HG02798 (cell line): ENCODE measurements at regions not wholly inside any gene's neighbourhood (a gene's known extent, or its start where the extent isn't known, plus 50 kb on each side); places are given as distances from the start of the nearest gene placed in this dataset.
A peak's percentile ranks its signal among the peaks of the same experiment; 100 is the strongest.
"Not testable (repeated sequence)": the region's sequence is repeated elsewhere in the genome, so short reads cannot be mapped to it uniquely, and the experiment has no call there.

Experiments
- ATAC-seq: cut with Tn5 transposase; IDR thresholded peaks from one replicate; pipeline ENCODE4 v1.9.1; 2021; ENCODE audit warnings: mild to moderate bottlenecking; ENCODE audit not compliant: unreplicated experiment, poor library complexity

DNA sequence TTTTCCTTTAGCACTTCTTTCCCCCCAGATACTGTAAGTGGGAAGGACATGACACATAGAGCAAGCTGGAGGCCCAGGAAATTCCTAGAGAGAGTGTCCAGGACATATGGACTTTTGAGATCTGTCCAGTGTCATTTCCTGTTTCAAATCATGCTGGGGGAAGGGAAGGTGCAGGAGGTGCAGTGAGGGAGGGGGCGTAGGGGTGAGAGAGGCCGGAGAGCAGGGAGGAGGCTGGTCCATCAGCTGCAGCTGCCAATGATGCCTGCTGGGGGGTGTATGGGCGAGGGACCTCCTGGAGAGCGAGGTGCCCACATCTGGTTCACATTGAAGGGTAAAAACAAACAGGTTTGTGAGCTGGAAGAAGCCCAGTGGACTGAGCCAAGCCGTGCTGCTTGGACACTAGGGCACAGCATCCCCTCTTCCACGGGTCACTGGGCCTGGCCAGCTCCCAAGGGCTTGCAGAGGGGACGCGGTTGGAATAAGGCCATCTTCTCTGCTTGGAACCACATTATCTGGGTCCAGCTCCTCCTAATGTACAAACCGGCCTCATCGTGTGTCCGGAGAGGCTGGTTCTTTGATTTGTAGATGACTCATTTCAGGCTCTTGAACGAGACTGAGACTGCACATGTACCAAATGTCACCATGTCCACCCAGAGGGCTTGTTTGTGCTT, 70.4 kb upstream of the SMURF2 start:
- no peak for ATAC-seq

DNA sequence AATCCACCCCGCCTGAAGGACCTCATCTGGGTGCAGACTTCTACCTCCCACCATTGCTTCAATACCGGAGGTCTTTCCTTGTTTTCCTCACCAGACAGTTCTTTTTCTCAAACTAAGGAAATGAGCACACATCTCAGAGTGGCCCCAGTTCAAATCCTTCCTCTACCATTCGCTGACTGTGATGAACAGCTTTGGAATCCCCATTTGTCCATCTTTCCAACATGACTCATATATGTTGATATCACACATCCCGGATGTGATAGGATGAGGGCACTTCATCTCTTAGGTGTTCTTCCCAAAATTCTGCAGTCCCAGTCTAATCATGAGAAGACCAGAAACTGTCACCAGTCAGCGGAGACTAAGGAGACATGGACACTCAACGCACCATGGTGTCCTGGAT, 67.9 kb upstream of the SMURF2 start:
- ATAC-seq, result not testable (repeated sequence)

DNA sequence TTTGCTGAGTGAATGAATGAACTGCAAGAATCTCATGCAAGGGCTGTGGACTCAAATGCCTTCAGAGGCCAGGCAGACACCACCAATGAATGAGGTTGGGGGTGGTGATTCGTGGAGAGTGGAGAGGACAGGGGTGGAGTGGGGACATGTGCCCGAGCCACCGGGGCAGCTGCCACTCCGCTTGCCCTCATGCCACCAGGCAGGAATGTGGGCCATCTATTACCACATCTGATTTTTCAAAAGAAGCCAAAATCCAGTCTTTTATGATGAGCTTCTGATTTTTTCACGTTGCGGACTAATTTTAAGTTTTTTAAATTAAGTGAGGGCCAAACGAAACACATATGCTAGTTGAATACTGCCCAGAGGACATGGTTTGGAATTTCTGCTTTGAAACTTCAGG, 67.1 kb upstream of the SMURF2 start:
- no peak for ATAC-seq

DNA sequence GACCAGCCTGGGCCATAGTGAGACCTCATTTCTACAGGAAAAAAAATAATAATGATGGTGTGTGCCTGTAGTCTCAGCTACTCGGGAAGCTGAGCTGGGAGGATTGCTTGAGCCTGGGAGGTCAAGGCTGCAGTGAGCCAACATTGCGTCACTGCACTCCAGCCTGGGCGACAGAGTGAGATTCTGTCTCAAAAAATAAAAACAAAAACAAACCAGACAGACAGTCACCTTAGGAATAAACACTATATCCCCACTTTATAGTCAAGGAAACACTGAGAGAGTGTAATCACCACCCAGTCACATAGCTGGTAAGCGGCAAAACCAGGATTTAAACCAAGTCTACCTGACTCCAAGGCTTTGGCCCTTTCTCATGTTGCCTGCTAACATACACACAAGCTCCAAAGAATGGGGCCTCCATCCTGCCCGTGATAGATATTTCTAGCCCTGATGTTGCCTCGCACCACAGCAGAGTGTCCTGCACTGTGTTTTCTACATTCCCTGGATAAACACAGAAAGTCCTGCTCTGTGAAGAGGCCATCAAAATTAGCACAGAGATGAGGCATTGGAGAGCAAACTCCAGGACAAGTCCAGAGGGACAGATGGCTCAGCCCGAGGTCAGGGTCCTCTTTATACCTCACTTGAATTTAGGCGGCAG, 66.1 kb upstream of the SMURF2 start:
- ATAC-seq, result no peak

DNA sequence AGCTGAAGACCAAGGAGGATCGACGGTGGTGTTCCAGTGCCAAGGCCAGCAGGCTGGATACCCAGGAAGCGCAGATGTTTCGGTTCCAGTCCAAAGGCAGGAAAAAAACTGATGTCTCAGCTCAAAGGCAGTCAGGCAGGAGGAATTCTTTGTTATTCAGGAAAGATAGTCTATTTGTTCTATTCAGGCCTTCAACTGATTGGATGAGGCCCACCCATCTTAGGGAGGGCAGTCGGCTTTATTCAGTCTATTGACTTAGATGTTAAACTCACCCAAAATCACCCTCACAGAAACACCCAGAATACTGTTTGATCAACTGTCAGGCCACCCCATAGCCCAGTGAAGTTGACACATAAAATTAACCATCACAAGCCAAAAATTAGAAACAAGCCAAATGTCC, 63.9 kb upstream of the SMURF2 start:
- ATAC-seq, result not testable (repeated sequence)

DNA sequence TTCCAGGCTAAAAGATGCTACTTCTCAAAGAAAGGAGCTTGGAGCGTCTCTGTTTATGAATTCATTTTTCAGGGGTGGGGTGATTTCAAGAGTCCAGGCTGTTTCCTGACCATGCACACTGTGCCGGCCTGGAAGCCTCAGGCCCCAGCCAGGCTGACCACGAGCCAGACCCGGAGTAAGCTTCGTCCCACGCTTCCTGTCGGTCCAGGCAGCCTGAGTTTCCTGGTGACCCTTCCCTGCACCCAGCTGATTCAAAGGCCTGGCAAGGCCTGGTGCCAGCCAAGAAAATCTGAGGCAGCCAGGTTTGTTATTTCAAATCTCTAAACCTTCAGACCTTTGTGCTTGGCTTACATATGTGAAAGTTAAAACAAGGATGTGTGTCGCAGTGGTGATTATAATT, 62.1 kb upstream of the SMURF2 start:
- ATAC-seq, result not testable (repeated sequence)

DNA sequence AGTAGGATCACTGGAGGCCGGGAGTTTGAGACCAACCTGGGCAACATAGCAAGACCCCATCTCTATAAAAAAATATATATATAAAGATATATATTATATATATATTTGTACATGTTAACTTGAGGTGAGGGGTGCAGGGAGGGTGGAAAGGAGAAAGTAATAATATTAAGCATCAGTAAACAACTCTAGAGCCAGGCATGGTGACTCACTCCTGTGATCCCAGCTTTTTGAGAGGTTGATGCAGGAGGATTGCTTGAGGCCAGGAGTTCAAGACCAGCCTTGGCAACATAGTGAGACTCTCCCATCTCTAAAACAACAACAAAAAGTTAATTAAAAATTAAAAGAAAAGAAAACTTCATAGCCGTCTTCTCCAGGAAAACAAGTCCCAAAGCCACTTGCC, 61.7 kb upstream of the SMURF2 start:
- ATAC-seq, result no peak

DNA sequence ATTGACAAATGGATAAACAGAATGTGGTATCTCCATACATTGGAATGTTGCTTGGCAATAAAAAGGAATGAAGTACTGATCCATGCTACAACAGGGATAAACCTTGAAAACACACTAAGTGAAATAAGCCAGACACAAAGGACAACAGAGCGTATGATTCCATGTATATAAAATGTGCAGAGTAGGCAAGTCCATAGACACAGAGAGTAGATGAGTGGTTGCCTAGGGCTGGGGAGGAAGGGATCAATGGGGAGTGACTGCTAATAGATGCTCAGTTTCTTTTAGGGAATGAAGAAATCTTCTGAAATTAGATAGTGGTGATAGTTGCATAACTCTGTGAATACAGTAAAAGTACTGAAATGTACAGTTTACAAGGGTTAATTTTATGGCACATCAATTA, 59.4 kb upstream of the SMURF2 start:
- ATAC-seq, result not testable (repeated sequence)

DNA sequence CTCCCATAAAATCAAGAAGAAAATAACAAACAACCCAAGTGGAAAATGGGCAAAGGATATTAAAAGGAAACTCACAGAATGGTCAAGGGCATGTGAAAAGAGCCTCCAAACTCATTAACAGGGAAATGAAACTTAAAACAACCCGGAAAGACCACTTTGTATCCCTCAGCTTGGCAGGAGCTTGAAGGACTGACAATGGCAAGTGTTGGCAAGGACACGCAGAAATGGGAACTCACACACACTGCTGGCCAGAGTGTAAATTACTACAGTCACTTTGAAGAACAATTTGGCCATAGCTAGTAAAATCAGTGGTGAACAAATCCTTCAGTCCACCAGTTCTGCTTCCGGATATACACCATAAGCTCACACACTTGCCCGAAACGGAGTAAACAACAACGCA, 58.1 kb upstream of the SMURF2 start:
- not testable (repeated sequence) for ATAC-seq

DNA sequence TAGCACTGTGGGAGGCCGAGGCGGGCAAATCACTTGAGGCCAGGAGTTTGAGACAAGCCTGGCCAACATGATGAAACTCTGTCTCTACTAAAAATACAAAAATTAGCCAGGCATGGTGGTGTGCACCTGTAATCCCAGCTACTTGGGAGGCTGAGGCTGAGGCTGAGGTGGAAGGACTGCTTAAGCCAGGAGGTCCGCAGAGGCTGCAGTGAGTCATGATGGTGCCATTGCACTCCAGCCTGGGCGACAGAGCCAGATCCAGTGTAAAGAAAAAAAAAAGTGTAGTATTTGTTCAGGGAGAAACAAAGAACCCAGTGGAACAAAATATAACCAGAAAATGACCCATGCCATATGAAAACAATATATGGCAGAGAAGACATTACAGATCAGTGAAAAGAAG, 57.4 kb upstream of the SMURF2 start:
- ATAC-seq, result not testable (repeated sequence)

DNA sequence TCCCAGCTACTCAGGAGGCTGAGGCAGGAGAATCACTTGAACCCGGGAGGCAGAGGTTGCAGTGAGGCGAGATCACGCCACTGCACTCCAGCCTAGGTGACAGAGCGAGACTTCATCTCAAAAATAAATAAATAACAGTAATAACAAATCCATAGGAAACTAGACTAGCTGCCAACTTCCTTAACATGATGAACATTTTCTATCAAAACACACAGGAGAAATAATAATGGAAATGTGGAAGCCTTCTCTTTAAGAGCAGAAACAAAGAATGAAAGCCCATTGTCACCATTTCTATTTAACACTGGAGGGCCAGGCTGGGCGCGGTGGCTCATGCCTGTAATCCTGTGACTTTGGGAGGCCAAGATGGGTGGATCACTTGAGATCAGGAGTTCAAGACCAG, 56.7 kb upstream of the SMURF2 start:
- not testable (repeated sequence) for ATAC-seq

DNA sequence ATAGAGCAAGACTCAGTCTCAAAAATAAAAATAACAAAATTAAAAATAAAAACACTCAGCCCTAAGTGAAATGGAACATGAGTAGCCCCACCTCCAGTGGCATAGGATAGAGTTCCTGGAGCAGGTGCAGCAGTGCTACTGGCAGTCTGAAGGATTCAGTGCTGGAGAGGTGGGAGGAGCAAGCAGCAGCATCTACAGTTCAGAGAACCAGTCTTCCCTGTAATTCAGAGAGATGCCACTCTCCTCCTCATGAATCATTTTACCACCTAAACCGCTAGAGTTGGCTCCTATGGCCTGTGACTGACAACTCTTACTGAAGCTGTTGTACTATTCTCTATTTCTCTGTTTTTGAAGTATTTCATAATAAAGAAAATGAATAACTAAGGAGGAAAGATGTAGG, 56.0 kb upstream of the SMURF2 start:
- ATAC-seq, result no peak

DNA sequence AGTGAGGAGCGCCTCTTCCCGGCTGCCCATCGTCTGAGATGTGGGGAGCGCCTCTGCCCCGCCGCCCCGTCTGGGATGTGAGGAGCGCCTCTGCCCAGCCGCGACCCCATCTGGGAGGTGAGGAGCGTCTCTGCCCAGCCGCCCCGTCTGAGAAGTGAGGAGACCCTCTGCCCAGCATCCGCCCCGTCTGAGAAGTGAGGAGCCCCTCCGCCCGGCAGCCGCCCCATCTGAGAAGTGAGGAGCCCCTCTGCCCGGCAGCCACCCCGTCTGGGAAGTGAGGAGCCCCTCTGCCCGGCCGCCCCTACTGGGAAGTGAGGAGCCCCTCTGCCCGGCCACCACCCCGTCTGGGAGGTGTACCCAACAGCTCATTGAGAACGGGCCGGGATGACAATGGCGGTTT, 54.4 kb upstream of the SMURF2 start:
- not testable (repeated sequence) for ATAC-seq

DNA sequence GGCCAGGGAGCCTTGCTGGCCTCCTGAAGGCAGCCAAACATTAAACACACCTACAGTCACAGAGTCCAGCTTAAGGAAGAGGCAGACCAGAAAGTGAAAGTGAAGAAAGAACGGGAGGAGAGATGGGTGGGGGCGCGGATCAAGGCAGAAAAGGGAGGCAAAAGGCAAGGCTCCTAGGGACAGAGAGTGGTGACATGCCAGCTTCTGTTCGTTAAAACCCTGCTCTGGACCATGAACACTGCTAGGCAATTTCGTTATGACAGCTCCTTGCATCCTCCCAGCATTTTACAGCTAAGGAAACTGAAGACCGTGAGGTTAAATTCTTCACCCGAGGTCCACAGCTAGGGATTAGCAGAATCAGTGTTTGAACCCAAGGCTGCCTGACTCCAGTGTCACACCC, 51.7 kb upstream of the SMURF2 start:
- ATAC-seq, result not testable (repeated sequence)

DNA sequence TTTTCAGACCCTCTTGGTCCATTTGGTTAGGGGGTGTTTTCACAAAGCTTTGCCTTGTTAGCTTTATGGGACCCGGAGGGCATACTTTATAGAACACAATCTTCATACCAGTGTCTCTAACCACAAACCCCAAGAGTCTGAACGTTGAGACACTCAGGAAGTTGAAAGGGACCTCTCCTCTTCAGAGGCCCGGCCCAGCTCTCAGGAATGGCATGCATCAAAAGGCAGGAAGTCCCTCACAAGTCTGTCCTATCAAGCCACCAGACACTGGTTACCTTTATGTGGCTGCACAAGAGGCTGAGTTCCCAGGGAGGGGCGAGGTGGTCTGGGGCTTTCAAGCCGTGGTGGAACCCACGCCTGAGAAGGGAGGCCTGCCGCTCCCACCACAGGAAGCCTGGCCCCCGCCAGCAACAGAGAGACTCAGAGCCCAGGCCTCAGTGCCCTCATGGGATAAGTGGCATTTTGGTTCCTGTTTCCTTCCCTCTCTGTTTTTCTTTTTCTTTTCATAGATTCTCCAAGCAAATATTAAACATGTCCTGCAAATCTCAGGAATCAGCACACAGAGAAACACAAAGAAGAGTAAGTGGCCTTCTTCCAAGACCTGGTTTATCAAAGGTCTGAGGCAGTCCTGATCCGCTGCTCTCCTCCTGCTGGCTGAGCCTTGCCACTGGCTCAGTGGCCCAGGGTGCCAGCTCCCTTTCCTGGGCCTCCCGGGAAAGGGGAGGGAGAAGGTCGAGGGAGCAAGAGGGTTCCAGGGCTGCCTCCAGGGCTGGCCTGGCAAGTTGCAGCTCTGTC, 50.6 kb upstream of the SMURF2 start:
- ATAC-seq, result peak; percentile 32
